DND-41 (cell line): ENCODE measurements at regions not wholly inside any gene's neighbourhood (a gene's known extent, or its start where the extent isn't known, plus 50 kb on each side); places are given as distances from the start of the nearest gene placed in this dataset.

Experiments
- EZH2 ChIP-seq: IDR thresholded peaks from 3 replicates; pipeline ENCODE4 v1.6.1; 2012; ENCODE audit warnings: borderline replicate concordance, low read depth, mild to moderate bottlenecking, moderate library complexity, low read length, inconsistent platforms; ENCODE audit not compliant: severe bottlenecking
- TF ChIP-seq, protein P1 (sequence below): IDR thresholded peaks from 2 replicates; pipeline ENCODE4 v1.5.1; 2012; ENCODE audit warnings: borderline replicate concordance, low read length, moderate library complexity, mild to moderate bottlenecking; ENCODE audit not compliant: poor library complexity, severe bottlenecking; ENCODE audit errors: extremely low read depth

DNA sequence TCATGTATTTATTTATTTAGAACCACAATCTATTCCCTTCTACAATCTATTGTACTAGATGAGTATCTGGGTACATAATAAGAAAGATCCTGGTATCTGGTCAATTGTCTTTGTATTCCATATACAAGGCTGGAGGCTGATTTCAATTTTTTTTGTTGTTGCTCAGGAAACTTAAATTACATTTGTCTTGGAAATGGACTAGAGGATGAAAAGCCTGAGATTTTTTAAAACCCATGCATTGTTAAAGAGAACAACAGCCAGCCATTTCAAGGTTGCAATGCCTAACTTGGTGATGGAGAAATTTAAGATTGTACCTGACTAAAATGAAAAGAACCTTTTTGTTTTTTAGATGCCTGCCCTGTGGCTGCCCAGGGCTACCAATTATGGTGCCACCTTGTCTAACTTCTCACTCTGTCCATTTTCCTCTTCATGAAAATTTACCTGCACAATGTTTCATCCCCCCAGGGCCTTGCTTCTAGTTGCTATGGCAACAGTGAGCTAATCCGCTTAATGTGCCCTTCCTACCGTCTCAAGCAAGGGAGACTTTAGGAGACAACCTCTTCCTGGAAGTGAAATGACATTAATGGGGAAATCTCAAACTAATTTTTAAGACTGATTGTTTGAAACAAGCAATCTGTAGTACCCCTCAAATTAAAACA is 203.7 kb upstream of the PHYHIPL start:
- TF ChIP-seq, protein P1, sequence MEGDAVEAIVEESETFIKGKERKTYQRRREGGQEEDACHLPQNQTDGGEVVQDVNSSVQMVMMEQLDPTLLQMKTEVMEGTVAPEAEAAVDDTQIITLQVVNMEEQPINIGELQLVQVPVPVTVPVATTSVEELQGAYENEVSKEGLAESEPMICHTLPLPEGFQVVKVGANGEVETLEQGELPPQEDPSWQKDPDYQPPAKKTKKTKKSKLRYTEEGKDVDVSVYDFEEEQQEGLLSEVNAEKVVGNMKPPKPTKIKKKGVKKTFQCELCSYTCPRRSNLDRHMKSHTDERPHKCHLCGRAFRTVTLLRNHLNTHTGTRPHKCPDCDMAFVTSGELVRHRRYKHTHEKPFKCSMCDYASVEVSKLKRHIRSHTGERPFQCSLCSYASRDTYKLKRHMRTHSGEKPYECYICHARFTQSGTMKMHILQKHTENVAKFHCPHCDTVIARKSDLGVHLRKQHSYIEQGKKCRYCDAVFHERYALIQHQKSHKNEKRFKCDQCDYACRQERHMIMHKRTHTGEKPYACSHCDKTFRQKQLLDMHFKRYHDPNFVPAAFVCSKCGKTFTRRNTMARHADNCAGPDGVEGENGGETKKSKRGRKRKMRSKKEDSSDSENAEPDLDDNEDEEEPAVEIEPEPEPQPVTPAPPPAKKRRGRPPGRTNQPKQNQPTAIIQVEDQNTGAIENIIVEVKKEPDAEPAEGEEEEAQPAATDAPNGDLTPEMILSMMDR = no peak
- no peak for TF ChIP-seq EZH2
